HCT116 (cell line): ENCODE measurements at regions not wholly inside any gene's neighbourhood (a gene's known extent, or its start where the extent isn't known, plus 50 kb on each side); places are given as distances from the start of the nearest gene placed in this dataset.
"Not testable (repeated sequence)": the region's sequence is repeated elsewhere in the genome, so short reads cannot be mapped to it uniquely, and the experiment has no call there.

ENCODE experiments used
- ATAC-seq: fragments of 200-7000 bp; cut with Tn5 transposase; 2 replicates; pipeline ENCODE4 v1.9.1; 2020; ENCODE audit warnings: mild to moderate bottlenecking, moderate library complexity
- BruUV-seq: library from RNA; stranded (reverse); fragments of 400-500 nt; replicated peaks from 2 replicates; lab custom pipeline; 2021; lab: Mats Ljungman, UMichigan
- CTCF ChIA-PET: fragments of 300-600 bp; sonication (Branson Sonifier 250); formaldehyde crosslinking; loops from one replicate; lab custom pipeline; 2021; ENCODE audit warnings: antibody characterized with exemption; lab: Charles Lee
- POLR2A ChIA-PET: fragments of 300-600, 350-600 bp; sonication (Branson Sonifier 250); formaldehyde crosslinking; loops from one replicate; lab custom pipeline; 2021; ENCODE audit warnings: antibody characterized with exemption; lab: Charles Lee
- RAD21 ChIA-PET, 2 experiments: fragments of 300-600 bp; sonication (Branson Sonifier 250); formaldehyde crosslinking; loops; one replicate each; lab custom pipeline; 2023; ENCODE audit warnings: low total read pairs in 2 of 2; ENCODE audit not compliant: uncharacterized antibody in 2 of 2, unreplicated experiment in 2 of 2, low non-redundant PET in 1 of 2; lab: Charles Lee
- DNase-seq: peaks from one replicate; pipeline ENCODE4 v3.0.0-alpha.2; 2010; ENCODE audit warnings: low read depth, low spot score
- H2AFZ ChIP-seq: fragments of 200-600 bp; shearing (Covaris generic), sonication (generic); 2 replicates; pipeline ENCODE4 v1.6.1; 2017; ENCODE audit warnings: low read depth, mixed run types, mixed read lengths, antibody characterized with exemption, low read length; ENCODE audit not compliant: poor library complexity, severe bottlenecking
- H3K27ac ChIP-seq: 2 replicates; pipeline ENCODE4 v1.5.1; 2012; ENCODE audit warnings: low read depth, low read length
- H3K27me3 ChIP-seq: fragments of 200-600 bp; sonication (generic); 2 replicates; pipeline ENCODE4 v1.6.1; 2016; ENCODE audit warnings: mixed run types, low read length, mixed read lengths; ENCODE audit not compliant: insufficient read depth
- H3K36me3 ChIP-seq, 2 experiments: fragments of 200-500 bp in 1 of 2; fragments of 200-600 bp in 1 of 2; sonication (Bioruptor generic) in 1 of 2; sonication (generic) in 1 of 2; 2 replicates each; pipeline versions ENCODE4 v1.5.1 to v1.6.1; 2014 to 2016; ENCODE audit warnings: low read length in 2 of 2, inconsistent platforms in 1 of 2, mixed read lengths in 1 of 2, mixed run types in 1 of 2; ENCODE audit not compliant: insufficient read depth in 2 of 2, control insufficient read depth in 1 of 2
- H3K4me1 ChIP-seq, 2 experiments: fragments of 200-600 bp in 1 of 2; sonication (generic) in 1 of 2; 2 replicates each; pipeline versions ENCODE4 v1.5.1 to v1.6.1; 2012 to 2017; ENCODE audit warnings: low read length in 2 of 2, inconsistent platforms in 1 of 2, mild to moderate bottlenecking in 1 of 2, mixed read lengths in 1 of 2, mixed run types in 1 of 2, moderate library complexity in 1 of 2; ENCODE audit not compliant: insufficient read depth in 2 of 2, control insufficient read depth in 1 of 2
- H3K4me2 ChIP-seq: fragments of 200-600 bp; sonication (generic); 2 replicates; pipeline ENCODE4 v1.6.1; 2017; ENCODE audit warnings: mixed run types, low read length, mixed read lengths
- H3K4me3 ChIP-seq, 2 experiments: fragments of 200-600 bp in 1 of 2; sonication (generic) in 1 of 2; replicated peaks in 1 of 2; 2 replicates each; pipeline ENCODE4 v1.5.1; 2011 to 2016; ENCODE audit warnings: low read length in 2 of 2, control low read depth in 1 of 2, low read depth in 1 of 2, mild to moderate bottlenecking in 1 of 2, mixed read lengths in 1 of 2, mixed run types in 1 of 2
- H3K79me2 ChIP-seq: fragments of 200-600 bp; sonication (generic); 2 replicates; pipeline ENCODE4 v1.6.1; 2017; ENCODE audit warnings: mild to moderate bottlenecking, mixed run types, low read length, moderate library complexity, mixed read lengths; ENCODE audit not compliant: insufficient read depth
- H3K9ac ChIP-seq: fragments of 200-600 bp; sonication (generic); 2 replicates; pipeline ENCODE4 v1.6.1; 2016; ENCODE audit warnings: low read length, mixed read lengths
- H3K9me2 ChIP-seq: fragments of 200-600 bp; sonication (generic), shearing (Covaris generic); 2 replicates; pipeline ENCODE4 v1.6.1; 2017; ENCODE audit warnings: mixed run types, mild to moderate bottlenecking, moderate library complexity; ENCODE audit not compliant: insufficient read depth
- H3K9me3 ChIP-seq, 2 experiments: fragments of 200-500 bp in 1 of 2; fragments of 200-600 bp in 1 of 2; sonication (Bioruptor generic) in 1 of 2; sonication (generic) in 1 of 2; 2 replicates each; pipeline ENCODE4 v1.6.1; 2014 to 2017; ENCODE audit warnings: low read length in 2 of 2, mixed read lengths in 2 of 2, inconsistent platforms in 1 of 2, low read depth in 1 of 2, mild to moderate bottlenecking in 1 of 2, mixed run types in 1 of 2, moderate library complexity in 1 of 2; ENCODE audit not compliant: control insufficient read depth in 1 of 2, insufficient read depth in 1 of 2
- H4K20me1 ChIP-seq: fragments of 200-600 bp; sonication (generic), shearing (Covaris generic); 2 replicates; pipeline ENCODE4 v1.6.1; 2017; ENCODE audit warnings: mixed run types, mild to moderate bottlenecking, moderate library complexity; ENCODE audit not compliant: insufficient read depth
- CBX3 ChIP-seq: IDR thresholded peaks from 2 replicates; pipeline ENCODE4 v1.6.1; 2012; ENCODE audit warnings: low read depth
- CEBPB ChIP-seq: IDR thresholded peaks from 2 replicates; pipeline ENCODE4 v1.6.1; 2012; ENCODE audit warnings: low read depth
- CTCF ChIP-seq, 3 experiments: fragments of 200-600 bp in 1 of 3; sonication (generic) in 1 of 3; IDR thresholded peaks in 2 of 3; conservative IDR thresholded peaks in 1 of 3; 2 replicates each; pipeline ENCODE4 v1.5.1; 2012 to 2017; ENCODE audit warnings: low read depth in 2 of 3, low read length in 2 of 3, antibody characterized with exemption in 1 of 3, borderline replicate concordance in 1 of 3, control low read depth in 1 of 3, mild to moderate bottlenecking in 1 of 3, mixed read lengths in 1 of 3, mixed run types in 1 of 3, moderate library complexity in 1 of 3; ENCODE audit not compliant: insufficient read depth in 1 of 3
- EZH2 ChIP-seq: fragments of 200-600 bp; sonication (generic); IDR thresholded peaks from 2 replicates; pipeline ENCODE4 v1.6.1; 2017; ENCODE audit warnings: antibody characterized with exemption, mixed run types
- EZH2phosphoT487 ChIP-seq: fragments of 200-600 bp; IDR thresholded peaks from 2 replicates; pipeline ENCODE4 v1.6.1; 2018; ENCODE audit warnings: antibody characterized with exemption, borderline replicate concordance
- JUND ChIP-seq: IDR thresholded peaks from 2 replicates; pipeline ENCODE4 v1.6.1; 2012
- MAX ChIP-seq: IDR thresholded peaks from 2 replicates; pipeline ENCODE4 v1.6.1; 2012
- POLR2A ChIP-seq: IDR thresholded peaks from 2 replicates; pipeline ENCODE4 v1.7.0; 2011; ENCODE audit warnings: borderline replicate concordance; ENCODE audit not compliant: insufficient read depth, insufficient read length; ENCODE audit errors: extremely low read depth
- RAD21 ChIP-seq: IDR thresholded peaks from 2 replicates; pipeline ENCODE4 v1.6.1; 2012; ENCODE audit warnings: low read depth, mild to moderate bottlenecking
- SIN3A ChIP-seq: IDR thresholded peaks from 2 replicates; pipeline ENCODE4 v1.6.1; 2012; ENCODE audit warnings: low read depth
- SRF ChIP-seq: IDR thresholded peaks from 2 replicates; pipeline ENCODE4 v1.6.1; 2012; ENCODE audit warnings: low read depth
- TCF7L2 ChIP-seq: IDR thresholded peaks from 2 replicates; pipeline ENCODE4 v1.7.0; 2011; ENCODE audit warnings: borderline replicate concordance, inconsistent platforms; ENCODE audit not compliant: insufficient read depth, insufficient read length; ENCODE audit errors: extremely low read depth
- YY1 ChIP-seq: IDR thresholded peaks from 2 replicates; pipeline ENCODE4 v1.6.1; 2011; ENCODE audit warnings: low read length, low read depth, moderate library complexity, mild to moderate bottlenecking; ENCODE audit not compliant: insufficient replicate concordance; ENCODE audit errors: extremely low read depth
- ZFX ChIP-seq: fragments of 450-650 bp; IDR thresholded peaks from 2 replicates; pipeline ENCODE4 v1.6.1; 2017
- ZNF274 ChIP-seq: fragments of 200-500 bp; sonication (Bioruptor generic); IDR thresholded peaks from 2 replicates; pipeline ENCODE4 v1.6.1; 2014; ENCODE audit warnings: mild to moderate bottlenecking, low read depth, low read length, inconsistent platforms
- intact Hi-C: fragments of 100-400 bp; cut with micrococcal nuclease; formaldehyde crosslinking; loops from 2 replicates; pipeline ENCODE4 v1.10.0; 2022
- TF ChIP-seq, protein P1 (sequence below): IDR thresholded peaks from 2 replicates; pipeline ENCODE4 v1.6.1; 2012; ENCODE audit warnings: low read depth

DNA sequence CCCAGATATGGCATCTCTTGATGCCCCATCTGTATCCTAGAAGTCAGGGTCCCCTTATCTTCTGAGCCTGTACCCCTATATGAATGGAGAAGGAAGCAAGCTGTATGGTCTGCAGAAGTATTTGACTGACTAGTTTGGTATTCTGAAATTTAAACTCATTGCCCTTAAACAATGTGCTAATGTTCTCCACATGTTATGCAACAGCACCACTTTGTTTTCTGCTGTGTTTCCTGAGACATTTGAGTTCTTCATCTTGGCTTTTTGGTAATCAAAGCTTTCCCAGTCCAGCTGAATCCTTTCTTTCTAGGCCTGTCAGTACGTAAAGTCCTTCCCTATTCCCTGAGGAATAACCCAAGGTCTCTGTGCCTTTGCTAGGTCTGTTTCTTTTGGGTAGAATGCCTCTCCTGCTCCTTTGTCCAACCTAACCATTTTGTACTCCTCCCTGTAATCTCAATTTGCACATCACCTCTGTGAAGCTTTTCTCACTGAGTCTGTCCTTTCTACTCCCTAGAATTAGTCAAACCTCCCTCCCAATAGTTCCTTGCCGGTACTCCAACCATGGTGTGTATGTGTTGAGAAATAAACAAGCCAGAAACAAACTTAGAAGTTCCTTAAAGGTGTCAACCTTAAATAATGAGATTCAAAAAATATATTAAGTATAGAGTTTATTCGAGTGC lies 72.1 kb upstream of the HSPB3 start:
- Histone ChIP-seq H3K9me3 (no peaks in the 10 kb centered on the region), H3K4me1 (no peaks in the 10 kb centered on the region), H3K79me2 (no peaks in the 10 kb centered on the region), H3K4me2 (no peak overlapping the region), H3K9ac (no peak overlapping the region), H3K27ac (no peak overlapping the region), H3K4me3 (no peak overlapping the region), H2AFZ (no peak overlapping the region), H4K20me1 (no peaks in the 10 kb centered on the region), H3K9me2 (no peaks in the 10 kb centered on the region), H3K27me3 (no peaks in the 10 kb centered on the region), H3K36me3 (no peaks in the 10 kb centered on the region)
- no peak for ATAC-seq
- TF ChIP-seq SIN3A, result no peak
- TF ChIP-seq CBX3, result no peak
- no peak for TF ChIP-seq ZFX
- no peak for TF ChIP-seq JUND
- no peak for TF ChIP-seq SRF
- TF ChIP-seq ZNF274, result no peak
- no peak for TF ChIP-seq TCF7L2
- TF ChIP-seq POLR2A, result no peak
- no peak for TF ChIP-seq EZH2
- TF ChIP-seq MAX, result no peak
- TF ChIP-seq, protein P1, sequence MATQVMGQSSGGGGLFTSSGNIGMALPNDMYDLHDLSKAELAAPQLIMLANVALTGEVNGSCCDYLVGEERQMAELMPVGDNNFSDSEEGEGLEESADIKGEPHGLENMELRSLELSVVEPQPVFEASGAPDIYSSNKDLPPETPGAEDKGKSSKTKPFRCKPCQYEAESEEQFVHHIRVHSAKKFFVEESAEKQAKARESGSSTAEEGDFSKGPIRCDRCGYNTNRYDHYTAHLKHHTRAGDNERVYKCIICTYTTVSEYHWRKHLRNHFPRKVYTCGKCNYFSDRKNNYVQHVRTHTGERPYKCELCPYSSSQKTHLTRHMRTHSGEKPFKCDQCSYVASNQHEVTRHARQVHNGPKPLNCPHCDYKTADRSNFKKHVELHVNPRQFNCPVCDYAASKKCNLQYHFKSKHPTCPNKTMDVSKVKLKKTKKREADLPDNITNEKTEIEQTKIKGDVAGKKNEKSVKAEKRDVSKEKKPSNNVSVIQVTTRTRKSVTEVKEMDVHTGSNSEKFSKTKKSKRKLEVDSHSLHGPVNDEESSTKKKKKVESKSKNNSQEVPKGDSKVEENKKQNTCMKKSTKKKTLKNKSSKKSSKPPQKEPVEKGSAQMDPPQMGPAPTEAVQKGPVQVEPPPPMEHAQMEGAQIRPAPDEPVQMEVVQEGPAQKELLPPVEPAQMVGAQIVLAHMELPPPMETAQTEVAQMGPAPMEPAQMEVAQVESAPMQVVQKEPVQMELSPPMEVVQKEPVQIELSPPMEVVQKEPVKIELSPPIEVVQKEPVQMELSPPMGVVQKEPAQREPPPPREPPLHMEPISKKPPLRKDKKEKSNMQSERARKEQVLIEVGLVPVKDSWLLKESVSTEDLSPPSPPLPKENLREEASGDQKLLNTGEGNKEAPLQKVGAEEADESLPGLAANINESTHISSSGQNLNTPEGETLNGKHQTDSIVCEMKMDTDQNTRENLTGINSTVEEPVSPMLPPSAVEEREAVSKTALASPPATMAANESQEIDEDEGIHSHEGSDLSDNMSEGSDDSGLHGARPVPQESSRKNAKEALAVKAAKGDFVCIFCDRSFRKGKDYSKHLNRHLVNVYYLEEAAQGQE, result no peak
- no peak for TF ChIP-seq CEBPB
- no peak for TF ChIP-seq CTCF (IDR thresholded peaks at IDR 0.05 in 2 of 3, conservative IDR thresholded peaks at IDR 0.05 in 1 of 3; ENCODE audit: borderline replicate concordance in 1 of 3, insufficient read depth in 1 of 3, low read depth in 2 of 3, low read length in 2 of 3)
- no peak for TF ChIP-seq EZH2phosphoT487
- no peak for TF ChIP-seq RAD21
- TF ChIP-seq YY1, result no peak
- DNase-seq, result no peak
- ChIA-PET POLR2A (no interaction called here), RAD21 (no interaction called here), CTCF (no interaction called here)
- no TSS peak for BruUV-seq
- intact Hi-C loops, result no loop called here

DNA sequence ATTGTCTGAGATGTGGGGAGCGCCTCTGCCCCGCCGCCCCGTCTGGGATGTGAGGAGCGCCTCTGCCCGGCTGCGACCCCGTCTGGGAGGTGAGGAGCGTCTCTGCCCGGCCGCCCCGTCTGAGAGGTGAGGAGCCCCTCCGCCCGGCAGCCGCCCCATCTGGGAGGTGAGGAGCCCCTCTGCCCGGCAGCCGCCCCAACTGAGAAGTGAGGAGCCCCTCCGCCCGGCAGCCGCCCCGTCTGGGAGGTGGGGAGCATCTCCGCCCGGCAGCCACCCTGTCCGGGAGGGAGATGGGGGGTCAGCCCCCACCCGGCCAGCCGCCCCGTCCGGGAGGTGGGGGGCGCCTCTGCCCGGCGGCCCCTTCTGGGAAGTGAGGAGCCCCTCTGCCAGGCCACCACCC lies 70.9 kb upstream of the ARL15 start:
- DNase-seq, H3K79me2 ChIP-seq, H3K4me3 ChIP-seq, H3K36me3 ChIP-seq, intact Hi-C loops, POLR2A ChIA-PET, H3K9ac ChIP-seq, H3K9me3 ChIP-seq, H3K27ac ChIP-seq, CTCF ChIA-PET, H2AFZ ChIP-seq, H4K20me1 ChIP-seq, H3K4me2 ChIP-seq, RAD21 ChIA-PET, ATAC-seq, BruUV-seq, H3K27me3 ChIP-seq, H3K4me1 ChIP-seq, H3K9me2 ChIP-seq: not testable (repeated sequence)
